HUES48 (cell line): ENCODE measurements at regions not wholly inside any gene's neighbourhood (a gene's known extent, or its start where the extent isn't known, plus 50 kb on each side); places are given as distances from the start of the nearest gene placed in this dataset.

Source experiments
- H3K27ac ChIP-seq: one replicate; pipeline ENCODE4 v1.7.0; 2013; ENCODE audit warnings: low read depth, low read length, inconsistent platforms
- H3K27me3 ChIP-seq: 2 replicates; pipeline ENCODE4 v1.6.1; 2013; ENCODE audit warnings: mild to moderate bottlenecking, low read length; ENCODE audit not compliant: control insufficient read depth, insufficient read depth
- H3K36me3 ChIP-seq: 2 replicates; pipeline ENCODE4 v1.6.1; 2013; ENCODE audit warnings: low read length; ENCODE audit not compliant: control insufficient read depth, insufficient read depth
- H3K4me1 ChIP-seq: 2 replicates; pipeline ENCODE4 v1.6.1; 2013; ENCODE audit warnings: mild to moderate bottlenecking, low read length; ENCODE audit not compliant: control insufficient read depth, insufficient read depth
- H3K4me3 ChIP-seq: 2 replicates; pipeline ENCODE4 v1.5.1; 2013; ENCODE audit warnings: mild to moderate bottlenecking, low read depth, low read length
- H3K9ac ChIP-seq: 2 replicates; pipeline ENCODE4 v1.6.1; 2013; ENCODE audit warnings: mild to moderate bottlenecking, low read depth, low read length, moderate library complexity
- H3K9me3 ChIP-seq: 2 replicates; pipeline ENCODE4 v1.6.1; 2013; ENCODE audit warnings: low read length; ENCODE audit not compliant: control insufficient read depth, insufficient read depth

DNA sequence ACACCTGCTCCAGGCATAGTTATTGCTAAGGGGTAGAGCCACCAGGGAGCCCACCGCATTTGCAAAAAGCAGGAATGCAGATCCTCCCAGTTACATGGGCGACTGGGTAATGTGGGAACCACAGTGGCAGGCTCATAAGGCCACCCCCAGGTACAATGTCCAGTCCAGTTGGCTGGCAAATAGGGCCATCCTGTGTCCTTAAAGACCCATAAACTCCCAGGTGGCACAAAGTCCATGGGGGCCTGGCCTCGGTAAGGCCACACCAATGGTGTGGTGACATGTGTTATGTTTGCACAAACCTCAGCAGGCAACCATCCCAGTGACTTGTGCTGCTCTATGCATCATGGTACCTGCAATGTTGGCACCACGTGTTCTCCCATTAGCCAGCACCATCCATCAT lies 283.6 kb upstream of the GYPC start:
- Histone ChIP-seq H3K9ac (no peak overlapping the region), H3K4me1 (no peaks in the 10 kb centered on the region), H3K4me3 (no peak overlapping the region), H3K27me3 (no peaks in the 10 kb centered on the region), H3K36me3 (no peaks in the 10 kb centered on the region), H3K9me3 (no peaks in the 10 kb centered on the region), H3K27ac (no peak overlapping the region)

GRCh38 chr2:126378176-126378575 lies 277.8 kb upstream of the GYPC start:
- H3K9ac ChIP-seq = no peak overlapping the region

DNA sequence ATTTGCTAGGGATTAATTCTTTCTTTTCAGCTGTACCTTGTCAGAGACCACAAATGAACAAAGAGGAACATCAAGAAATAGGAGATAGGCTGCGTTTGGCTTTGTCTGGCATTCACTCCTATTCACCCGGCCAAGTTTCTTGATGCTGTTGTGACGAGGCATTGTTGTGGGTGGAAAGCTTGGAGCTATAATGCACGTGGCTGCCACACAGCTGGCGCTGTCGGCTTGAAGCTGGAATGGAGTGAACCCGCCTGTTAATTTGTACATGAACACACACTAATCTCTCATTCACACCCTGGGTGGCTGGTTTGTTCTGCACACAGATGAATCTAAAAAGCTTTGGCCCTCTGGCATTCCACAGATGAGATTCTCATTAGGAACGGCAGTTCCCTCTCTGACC lies 274.9 kb upstream of the GYPC start:
- H3K4me1 ChIP-seq = peaks cover 13% of the 10 kb centered on the region
- peaks cover 3% of the 10 kb centered on the region; the same call in 1 of the 2 replicates for H3K9me3 ChIP-seq
- no peaks in the 10 kb centered on the region for H3K27me3 ChIP-seq
- no peak overlapping the region for H3K27ac ChIP-seq
- no peak overlapping the region for H3K4me3 ChIP-seq
- H3K36me3 ChIP-seq = no peaks in the 10 kb centered on the region
- no peak overlapping the region for H3K9ac ChIP-seq

More at GRCh38 chr2:126378176-126378575, 277.8 kb upstream of the GYPC start:
- Histone ChIP-seq H3K27me3 (no peaks in the 10 kb centered on the region), H3K36me3 (no peaks in the 10 kb centered on the region), H3K27ac (no peak overlapping the region), H3K4me1 (peaks cover 13% of the 10 kb centered on the region), H3K9me3 (no peaks in the 10 kb centered on the region), H3K4me3 (no peak overlapping the region)

DNA sequence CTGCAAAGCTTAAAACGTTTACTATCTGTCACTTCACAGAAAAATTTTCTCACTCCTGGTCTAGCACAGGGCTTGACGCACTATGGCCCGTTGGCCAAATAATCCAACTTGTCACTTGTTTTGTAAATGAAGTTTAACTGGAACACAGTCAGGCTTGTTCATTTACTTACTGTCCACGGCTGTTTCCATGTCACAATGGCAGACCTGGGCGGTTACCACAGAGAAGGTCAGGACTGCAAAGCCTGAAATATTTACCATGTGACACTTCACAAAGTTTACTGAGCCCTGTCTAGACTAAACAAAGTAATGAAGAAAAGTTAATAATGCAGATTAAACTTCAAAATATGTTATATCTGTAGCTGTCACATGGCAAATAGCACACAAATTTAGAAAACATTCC lies 273.0 kb upstream of the GYPC start:
- Histone ChIP-seq H3K27ac (no peak overlapping the region), H3K9me3 (peaks cover 17% of the 10 kb centered on the region), H3K9ac (no peak overlapping the region), H3K4me1 (peaks cover 13% of the 10 kb centered on the region), H3K27me3 (no peaks in the 10 kb centered on the region), H3K4me3 (no peak overlapping the region), H3K36me3 (no peaks in the 10 kb centered on the region)

DNA sequence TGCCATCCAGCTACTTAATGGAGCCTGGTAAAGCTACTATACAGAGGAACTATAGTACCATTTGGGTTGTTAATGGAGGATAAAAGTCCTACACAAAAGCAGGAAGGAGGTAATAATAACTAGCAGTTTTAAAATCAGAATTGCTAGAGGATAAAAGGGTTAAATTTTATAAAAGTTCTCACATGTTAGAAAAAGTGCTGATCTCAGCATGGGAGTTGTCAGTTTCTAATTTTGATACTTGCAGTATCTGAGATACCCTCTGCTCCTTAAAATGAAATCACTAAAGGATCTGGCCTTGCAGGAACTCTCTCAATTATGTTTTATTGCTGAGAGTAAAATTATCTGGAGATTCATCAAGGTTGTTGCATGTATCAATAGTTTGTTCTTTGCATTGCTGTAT lies 272.2 kb upstream of the GYPC start:
- Histone ChIP-seq H3K36me3 (no peaks in the 10 kb centered on the region), H3K4me1 (peaks cover 10% of the 10 kb centered on the region), H3K9me3 (peaks cover 21% of the 10 kb centered on the region), H3K27ac (no peak overlapping the region), H3K4me3 (no peak overlapping the region), H3K27me3 (no peaks in the 10 kb centered on the region), H3K9ac (no peak overlapping the region)

DNA sequence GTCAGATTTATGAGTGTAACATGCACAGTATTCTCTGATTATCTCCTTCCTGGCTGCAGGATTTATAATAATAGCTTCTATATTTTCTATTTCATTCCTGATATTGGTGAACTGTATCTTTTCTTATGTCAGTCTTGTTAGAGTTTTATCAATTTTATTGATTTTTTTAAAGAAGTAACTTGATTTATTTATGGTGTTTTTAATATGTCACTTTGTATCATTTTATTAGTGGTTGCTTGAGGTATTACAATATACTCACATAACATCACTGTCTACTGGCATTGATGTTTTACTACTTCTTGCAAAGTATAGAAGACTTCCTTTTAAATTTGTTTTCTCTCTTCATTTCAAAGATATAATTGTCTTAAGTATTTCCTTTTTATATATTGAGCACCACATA lies 270.5 kb upstream of the GYPC start:
- H3K27ac ChIP-seq = no peak overlapping the region
- H3K4me3 ChIP-seq = no peak overlapping the region
- H3K9me3 ChIP-seq = peaks cover 21% of the 10 kb centered on the region
- H3K36me3 ChIP-seq = no peaks in the 10 kb centered on the region
- no peaks in the 10 kb centered on the region for H3K4me1 ChIP-seq
- no peak overlapping the region for H3K9ac ChIP-seq
- H3K27me3 ChIP-seq = no peaks in the 10 kb centered on the region

DNA sequence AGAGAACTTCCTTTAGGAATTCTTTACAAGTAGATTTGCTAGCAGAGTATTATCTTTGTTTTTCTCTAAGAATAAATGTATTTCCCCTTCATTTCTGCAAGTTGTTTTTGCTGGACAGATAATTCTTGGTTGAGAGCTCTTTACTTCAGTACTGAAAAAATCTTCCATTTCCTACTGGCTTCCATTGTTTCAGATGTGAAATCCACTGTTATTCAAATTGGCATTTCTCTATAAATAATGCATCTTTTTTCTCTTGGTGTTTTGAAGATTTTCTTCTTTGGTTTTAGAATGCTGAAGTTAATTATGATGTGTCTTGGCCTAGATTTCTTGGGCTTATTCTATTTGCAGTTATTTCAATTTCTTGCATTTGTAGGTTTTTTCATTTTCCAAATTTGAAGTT lies 270.0 kb upstream of the GYPC start:
- Histone ChIP-seq H3K36me3 (no peaks in the 10 kb centered on the region), H3K27me3 (no peaks in the 10 kb centered on the region), H3K9ac (no peak overlapping the region), H3K27ac (no peak overlapping the region), H3K9me3 (peaks cover 21% of the 10 kb centered on the region), H3K4me3 (no peak overlapping the region), H3K4me1 (no peaks in the 10 kb centered on the region)

- Histone ChIP-seq H3K9ac (no peak overlapping the region), H3K27me3 (no peaks in the 10 kb centered on the region)
These were observed 266.5 kb upstream of the GYPC start for GRCh38 chr2:126389446-126389845.

DNA sequence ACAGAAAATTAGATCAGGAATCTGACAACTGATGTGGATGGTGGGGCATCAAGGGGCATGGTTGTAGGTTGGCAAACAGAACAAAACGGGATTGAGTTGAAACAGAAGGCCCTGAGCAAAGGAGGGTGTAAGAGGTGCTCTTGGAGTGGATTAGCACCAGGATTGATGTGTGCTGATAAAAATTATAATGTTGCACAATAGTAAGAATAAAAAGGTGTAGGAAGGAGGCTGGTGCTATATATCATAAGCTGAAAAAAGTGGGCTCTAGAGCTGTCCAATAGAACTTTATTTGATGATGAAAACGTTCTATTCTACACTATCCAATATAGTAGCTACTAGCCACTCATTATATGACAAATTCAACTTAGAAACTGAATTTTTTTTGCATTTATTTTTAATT lies 263.1 kb upstream of the GYPC start:
- no peaks in the 10 kb centered on the region for H3K4me1 ChIP-seq
- H3K27ac ChIP-seq = no peak overlapping the region
- no peak overlapping the region for H3K9ac ChIP-seq
- no peaks in the 10 kb centered on the region for H3K36me3 ChIP-seq
- no peak overlapping the region for H3K4me3 ChIP-seq
- H3K9me3 ChIP-seq = peaks cover 5% of the 10 kb centered on the region; the same call in 1 of the 2 replicates
- no peaks in the 10 kb centered on the region for H3K27me3 ChIP-seq

More at GRCh38 chr2:126389446-126389845, 266.5 kb upstream of the GYPC start:
- Histone ChIP-seq H3K27ac (no peak overlapping the region), H3K4me3 (no peak overlapping the region), H3K4me1 (no peaks in the 10 kb centered on the region), H3K36me3 (no peaks in the 10 kb centered on the region), H3K9me3 (peaks cover 21% of the 10 kb centered on the region)

- no peaks in the 10 kb centered on the region for H3K4me1 ChIP-seq
- no peaks in the 10 kb centered on the region for H3K27me3 ChIP-seq
- H3K9me3 ChIP-seq = no peaks in the 10 kb centered on the region
- H3K4me3 ChIP-seq = no peak overlapping the region
- H3K36me3 ChIP-seq = no peaks in the 10 kb centered on the region
- no peak overlapping the region for H3K9ac ChIP-seq
- H3K27ac ChIP-seq = no peak overlapping the region
These were observed 257.0 kb upstream of the GYPC start for GRCh38 chr2:126399001-126399400.

GRCh38 chr2:126403039-126403628 lies 252.8 kb upstream of the GYPC start:
- Histone ChIP-seq H3K4me3 (no peak overlapping the region), H3K9me3 (no peaks in the 10 kb centered on the region), H3K36me3 (no peaks in the 10 kb centered on the region), H3K4me1 (no peaks in the 10 kb centered on the region), H3K27me3 (no peaks in the 10 kb centered on the region), H3K9ac (no peak overlapping the region), H3K27ac (no peak overlapping the region)

GRCh38 chr2:126406267-126406666 lies 249.7 kb upstream of the GYPC start:
- H3K27ac ChIP-seq = no peak overlapping the region
- H3K9me3 ChIP-seq = no peaks in the 10 kb centered on the region
- no peak overlapping the region for H3K4me3 ChIP-seq
- no peak overlapping the region for H3K9ac ChIP-seq
- H3K4me1 ChIP-seq = no peaks in the 10 kb centered on the region
- no peaks in the 10 kb centered on the region for H3K36me3 ChIP-seq
- H3K27me3 ChIP-seq = no peaks in the 10 kb centered on the region
